Mammary epithelial cell (primary cell): ENCODE measurements at regions not wholly inside any gene's neighbourhood (a gene's known extent, or its start where the extent isn't known, plus 50 kb on each side); places are given as distances from the start of the nearest gene placed in this dataset.

Experiments used
- CTCF ChIP-seq, 2 donors: IDR thresholded peaks in 1 of 2; conservative IDR thresholded peaks in 1 of 2; 2 replicates each; pipeline ENCODE4 v1.5.1; 2011 to 2012; ENCODE audit warnings: inconsistent platforms in 2 of 2, low read length in 2 of 2, mild to moderate bottlenecking in 2 of 2, control low read depth in 1 of 2, low read depth in 1 of 2; ENCODE audit not compliant: insufficient read depth in 1 of 2; ENCODE audit errors: extremely low read depth in 1 of 2
- EZH2 ChIP-seq: IDR thresholded peaks from 2 replicates; pipeline ENCODE4 v1.6.1; 2012; ENCODE audit warnings: low read length, inconsistent platforms, borderline replicate concordance

DNA sequence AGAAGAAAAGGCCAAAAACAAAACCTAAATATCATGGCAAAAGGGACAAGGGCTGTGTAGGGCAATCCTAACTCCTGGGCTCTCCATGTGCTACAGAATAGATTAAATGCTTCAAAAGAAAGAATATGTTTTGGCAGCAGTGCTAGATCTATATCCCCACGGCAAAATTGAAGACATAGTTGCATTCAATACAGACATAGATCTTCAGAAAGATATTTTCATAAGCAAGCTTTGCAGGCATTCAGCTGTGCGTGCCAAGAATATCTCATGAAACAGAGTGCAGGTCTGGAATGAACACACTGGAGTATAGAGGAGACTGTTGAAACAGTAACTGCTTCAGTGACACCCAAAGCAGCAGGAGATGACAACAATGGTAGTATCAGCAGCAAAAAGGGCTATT lies 1476.9 kb downstream of the ARAP2 start:
- no peak for TF ChIP-seq EZH2
- no peak for TF ChIP-seq CTCF (conservative IDR thresholded peaks at IDR 0.05 in 1 of 2, IDR thresholded peaks at IDR 0.05 in 1 of 2; ENCODE audit: extremely low read depth in 1 of 2, insufficient read depth in 1 of 2, low read depth in 1 of 2, low read length in 2 of 2)
